ENCODE measurements at regions not wholly inside any gene's neighbourhood (a gene's known extent, or its start where the extent isn't known, plus 50 kb on each side); places are given as distances from the start of the nearest gene placed in this dataset.

DNA sequence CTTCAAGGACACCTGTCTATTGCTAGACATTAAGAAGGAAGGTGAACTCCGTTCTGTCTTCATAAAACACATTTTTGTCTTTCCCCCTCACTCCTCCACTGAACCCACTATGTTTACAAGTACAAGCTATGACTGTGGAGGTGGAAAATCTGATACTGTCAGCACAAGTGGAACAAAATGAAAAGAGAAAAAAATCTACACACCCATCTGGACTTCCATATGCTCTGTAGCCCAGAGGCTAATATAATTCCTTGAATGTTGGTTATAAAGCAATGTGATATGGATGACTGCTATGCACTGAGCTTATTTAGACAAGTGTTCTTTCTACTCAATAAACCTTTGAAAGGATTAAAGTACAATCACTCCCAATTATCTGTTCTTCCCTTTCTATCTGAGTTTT lies 713.5 kb downstream of the DIAPH3 start:
- TF ChIP-seq, protein P1, sequence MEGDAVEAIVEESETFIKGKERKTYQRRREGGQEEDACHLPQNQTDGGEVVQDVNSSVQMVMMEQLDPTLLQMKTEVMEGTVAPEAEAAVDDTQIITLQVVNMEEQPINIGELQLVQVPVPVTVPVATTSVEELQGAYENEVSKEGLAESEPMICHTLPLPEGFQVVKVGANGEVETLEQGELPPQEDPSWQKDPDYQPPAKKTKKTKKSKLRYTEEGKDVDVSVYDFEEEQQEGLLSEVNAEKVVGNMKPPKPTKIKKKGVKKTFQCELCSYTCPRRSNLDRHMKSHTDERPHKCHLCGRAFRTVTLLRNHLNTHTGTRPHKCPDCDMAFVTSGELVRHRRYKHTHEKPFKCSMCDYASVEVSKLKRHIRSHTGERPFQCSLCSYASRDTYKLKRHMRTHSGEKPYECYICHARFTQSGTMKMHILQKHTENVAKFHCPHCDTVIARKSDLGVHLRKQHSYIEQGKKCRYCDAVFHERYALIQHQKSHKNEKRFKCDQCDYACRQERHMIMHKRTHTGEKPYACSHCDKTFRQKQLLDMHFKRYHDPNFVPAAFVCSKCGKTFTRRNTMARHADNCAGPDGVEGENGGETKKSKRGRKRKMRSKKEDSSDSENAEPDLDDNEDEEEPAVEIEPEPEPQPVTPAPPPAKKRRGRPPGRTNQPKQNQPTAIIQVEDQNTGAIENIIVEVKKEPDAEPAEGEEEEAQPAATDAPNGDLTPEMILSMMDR (conservative IDR thresholded peaks at IDR 0.05): no peak
- no peak for TF ChIP-seq EZH2 (IDR thresholded peaks at IDR 0.05; ENCODE audit: low read depth)
